ENCODE measurements at regions not wholly inside any gene's neighbourhood (a gene's known extent, or its start where the extent isn't known, plus 50 kb on each side); places are given as distances from the start of the nearest gene placed in this dataset.

- H3K27me3 ChIP-seq, result no peaks in the 10 kb centered on the region
- H3K27ac ChIP-seq, result no peak overlapping the region
- H3K36me3 ChIP-seq, result no peaks in the 10 kb centered on the region
- no peak overlapping the region for H3K4me3 ChIP-seq
- H3K9me3 ChIP-seq, result peaks cover 0 to 9% of the 10 kb centered on the region in 2 donors
- DNase-seq (ENCODE audit: low spot score in 2 of 2), result no peak
- no peak for TF ChIP-seq CTCF (IDR thresholded peaks at IDR 0.05)
- no peak for TF ChIP-seq POLR2AphosphoS5 (IDR thresholded peaks at IDR 0.05)
- TF ChIP-seq POLR2A (IDR thresholded peaks at IDR 0.05), result no peak
- H3K4me1 ChIP-seq, result no peaks in the 10 kb centered on the region
- intact Hi-C loops (cut with DNase I; ENCODE audit: low total_unique reads), result no loop called here
Measured at GRCh38 chr5:13994621-13995253, 50.2 kb upstream of the DNAH5 start.

Data from breast epithelium (tissue), 4 donors.